GM12878 (cell line): ENCODE measurements at regions not wholly inside any gene's neighbourhood (a gene's known extent, or its start where the extent isn't known, plus 50 kb on each side); places are given as distances from the start of the nearest gene placed in this dataset.
"Not testable (repeated sequence)": the region's sequence is repeated elsewhere in the genome, so short reads cannot be mapped to it uniquely, and the experiment has no call there.

ENCODE experiments used
- ATAC-seq: fragments of 200-7000 bp; cut with Tn5 transposase; 3 replicates; pipeline ENCODE4 v1.9.1; 2020; ENCODE audit warnings: mild to moderate bottlenecking, moderate library complexity
- BruUV-seq: library from RNA; stranded (reverse); fragments of 400-500 nt; replicated peaks from 2 replicates; lab custom pipeline; 2021; lab: Mats Ljungman, UMichigan
- CTCF ChIA-PET: fragments of 300-600 bp; sonication (Branson Sonifier 250); formaldehyde crosslinking; extraction: SDS; loops from one replicate; lab custom pipeline; 2021; ENCODE audit warnings: inconsistent platforms; lab: Yijun Ruan, JAX
- POLR2A ChIA-PET: fragments of 350-600 bp; formaldehyde crosslinking; extraction: SDS; loops from one replicate; lab custom pipeline; 2021; ENCODE audit warnings: inconsistent platforms; lab: Charles Lee
- RAD21 ChIA-PET: fragments of 300-600 bp; sonication (Branson Sonifier 250); formaldehyde crosslinking; loops from one replicate; lab custom pipeline; 2023; ENCODE audit warnings: antibody characterized with exemption; ENCODE audit not compliant: unreplicated experiment; lab: Charles Lee
- SMC1A ChIA-PET: fragments of 300-600 bp; sonication (Branson Sonifier 250); formaldehyde crosslinking; loops from one replicate; lab custom pipeline; 2023; ENCODE audit not compliant: unreplicated experiment, uncharacterized antibody; lab: Charles Lee
- DNase-seq: peaks from one replicate; pipeline ENCODE4 v3.0.0-alpha.2; 2011; ENCODE audit warnings: low read depth, low spot score
- FAIRE-seq: peaks from 3 replicates; lab custom pipeline; 2011; peaks lifted over from hg19 to GRCh38; lab: Jason Lieb, UNC
- H2AFZ ChIP-seq: 2 replicates; pipeline ENCODE4 v1.6.0; 2011; ENCODE audit warnings: low read depth, low read length, control low read depth; ENCODE audit not compliant: control insufficient read depth
- H3K27ac ChIP-seq: 2 replicates; pipeline ENCODE4 v1.5.1; 2011; ENCODE audit warnings: control low read depth; ENCODE audit not compliant: control insufficient read depth, insufficient read depth
- H3K27me3 ChIP-seq, 2 experiments: replicated peaks in 1 of 2; 2 replicates each; pipeline versions ENCODE4 v1.6.0 to v1.6.1; 2011; ENCODE audit warnings: low read length in 1 of 2; ENCODE audit not compliant: control insufficient read depth in 2 of 2, insufficient read depth in 2 of 2
- H3K36me3 ChIP-seq, 2 experiments: 2 replicates each; pipeline ENCODE4 v1.5.1; 2011; ENCODE audit warnings: low read length in 1 of 2; ENCODE audit not compliant: control insufficient read depth in 2 of 2, insufficient read depth in 2 of 2
- H3K4me1 ChIP-seq: 2 replicates; pipeline ENCODE4 v1.6.1; 2011; ENCODE audit warnings: mild to moderate bottlenecking, low read length, moderate library complexity, mixed read lengths; ENCODE audit not compliant: control insufficient read depth, insufficient read depth
- H3K4me2 ChIP-seq: 2 replicates; pipeline ENCODE4 v1.6.0; 2011; ENCODE audit warnings: control low read depth; ENCODE audit not compliant: control insufficient read depth, insufficient read depth
- H3K4me3 ChIP-seq: fragments of 200-600 bp; sonication (generic); 2 replicates; pipeline ENCODE4 v1.5.1; 2016
- H3K79me2 ChIP-seq: 2 replicates; pipeline ENCODE4 v1.6.0; 2011; ENCODE audit warnings: low read length; ENCODE audit not compliant: control insufficient read depth, insufficient read depth
- H3K9ac ChIP-seq: 2 replicates; pipeline ENCODE4 v1.8.0; 2011; ENCODE audit warnings: low read length, control low read depth, mixed read lengths; ENCODE audit not compliant: control insufficient read depth, insufficient read depth
- H3K9me3 ChIP-seq: replicated peaks from 3 replicates; pipeline ENCODE4 v1.5.1; 2011; ENCODE audit warnings: mild to moderate bottlenecking, low read length; ENCODE audit not compliant: control insufficient read depth, insufficient read depth
- H4K20me1 ChIP-seq: 2 replicates; pipeline ENCODE4 v1.6.0; 2011; ENCODE audit not compliant: control insufficient read depth, insufficient read depth
- IKZF2 ChIP-seq, 2 experiments: fragments of 450-650 bp; IDR thresholded peaks; 2 replicates each; pipeline ENCODE4 v1.6.1; 2017; ENCODE audit warnings: mild to moderate bottlenecking in 2 of 2, moderate library complexity in 2 of 2
- WGBS: methylation state at CpG from one replicate; pipeline ENCODE4 v1.1.6; 2016; ENCODE audit warnings: low lambda C conversion rate; ENCODE audit not compliant: insufficient replicate concordance, insufficient coverage; ENCODE audit errors: missing lambda C conversion rate; 5-methylcytosine and 5-hydroxymethylcytosine counted together
- in situ Hi-C: fragments of 300-500 bp; cut with MboI; formaldehyde crosslinking; loops from 9 replicates; pipeline ENCODE4 v1.14.3; 2018; ENCODE audit warnings: mixed read lengths
- intact Hi-C: fragments of 100-400 bp; cut with micrococcal nuclease; formaldehyde crosslinking; loops from one replicate; pipeline ENCODE4 v1.14.2; 2022; ENCODE audit not compliant: unreplicated experiment
- TF ChIP-seq, protein P1 (sequence below): IDR thresholded peaks from 2 replicates; pipeline ENCODE4 v1.6.1; 2012; ENCODE audit warnings: mild to moderate bottlenecking, low read depth, low read length

DNA sequence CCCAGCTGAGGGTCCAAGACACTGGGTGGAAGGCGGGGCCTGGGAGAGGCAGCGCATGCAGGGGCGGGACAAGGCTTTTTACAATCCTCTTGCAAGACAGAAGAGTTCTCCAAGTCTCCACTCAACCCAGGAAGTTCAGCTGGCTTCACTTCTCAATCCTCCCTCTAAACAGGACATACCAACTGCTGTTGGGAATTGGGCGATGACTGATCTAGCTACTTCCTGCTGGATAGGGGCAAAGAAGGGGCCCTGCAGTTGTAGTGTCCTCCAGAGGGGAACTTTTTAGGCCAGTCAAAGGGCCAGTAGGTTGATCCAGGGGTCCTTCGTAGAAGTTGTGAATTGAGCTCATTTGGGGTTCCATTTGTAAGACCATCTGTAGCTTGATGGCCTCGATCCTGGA is 94.6 kb upstream of the TERB2 start (continued):
- TF ChIP-seq, protein P1, sequence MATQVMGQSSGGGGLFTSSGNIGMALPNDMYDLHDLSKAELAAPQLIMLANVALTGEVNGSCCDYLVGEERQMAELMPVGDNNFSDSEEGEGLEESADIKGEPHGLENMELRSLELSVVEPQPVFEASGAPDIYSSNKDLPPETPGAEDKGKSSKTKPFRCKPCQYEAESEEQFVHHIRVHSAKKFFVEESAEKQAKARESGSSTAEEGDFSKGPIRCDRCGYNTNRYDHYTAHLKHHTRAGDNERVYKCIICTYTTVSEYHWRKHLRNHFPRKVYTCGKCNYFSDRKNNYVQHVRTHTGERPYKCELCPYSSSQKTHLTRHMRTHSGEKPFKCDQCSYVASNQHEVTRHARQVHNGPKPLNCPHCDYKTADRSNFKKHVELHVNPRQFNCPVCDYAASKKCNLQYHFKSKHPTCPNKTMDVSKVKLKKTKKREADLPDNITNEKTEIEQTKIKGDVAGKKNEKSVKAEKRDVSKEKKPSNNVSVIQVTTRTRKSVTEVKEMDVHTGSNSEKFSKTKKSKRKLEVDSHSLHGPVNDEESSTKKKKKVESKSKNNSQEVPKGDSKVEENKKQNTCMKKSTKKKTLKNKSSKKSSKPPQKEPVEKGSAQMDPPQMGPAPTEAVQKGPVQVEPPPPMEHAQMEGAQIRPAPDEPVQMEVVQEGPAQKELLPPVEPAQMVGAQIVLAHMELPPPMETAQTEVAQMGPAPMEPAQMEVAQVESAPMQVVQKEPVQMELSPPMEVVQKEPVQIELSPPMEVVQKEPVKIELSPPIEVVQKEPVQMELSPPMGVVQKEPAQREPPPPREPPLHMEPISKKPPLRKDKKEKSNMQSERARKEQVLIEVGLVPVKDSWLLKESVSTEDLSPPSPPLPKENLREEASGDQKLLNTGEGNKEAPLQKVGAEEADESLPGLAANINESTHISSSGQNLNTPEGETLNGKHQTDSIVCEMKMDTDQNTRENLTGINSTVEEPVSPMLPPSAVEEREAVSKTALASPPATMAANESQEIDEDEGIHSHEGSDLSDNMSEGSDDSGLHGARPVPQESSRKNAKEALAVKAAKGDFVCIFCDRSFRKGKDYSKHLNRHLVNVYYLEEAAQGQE = no peak
- TF ChIP-seq IKZF2 (IDR thresholded peaks at IDR 0.05) = no peak

DNA sequence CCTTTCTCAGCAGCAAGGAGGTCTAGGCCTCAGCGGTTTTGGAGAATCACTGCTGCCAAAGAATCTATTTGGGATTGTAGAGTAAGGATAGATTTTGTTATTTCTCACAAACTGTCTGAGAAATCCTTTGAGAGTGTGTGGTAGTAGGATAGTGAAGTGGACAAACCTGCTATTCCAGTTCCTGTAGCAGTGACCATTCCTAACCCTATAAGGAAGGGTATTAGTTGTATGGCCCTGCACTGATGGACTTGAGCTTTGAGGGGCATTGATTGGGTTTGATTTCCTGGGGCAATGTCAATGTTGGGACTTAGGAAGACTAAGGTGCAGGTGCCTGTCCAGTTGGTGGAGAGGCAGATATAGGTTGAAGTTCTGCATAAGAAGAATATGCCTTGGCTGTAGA is 93.6 kb upstream of the TERB2 start:
- H3K27ac ChIP-seq, intact Hi-C loops, H3K4me2 ChIP-seq, H4K20me1 ChIP-seq, H3K36me3 ChIP-seq, BruUV-seq, H3K27me3 ChIP-seq, H3K79me2 ChIP-seq, H3K4me3 ChIP-seq, POLR2A ChIA-PET, H3K4me1 ChIP-seq, H3K9ac ChIP-seq, DNase-seq, H3K9me3 ChIP-seq, H2AFZ ChIP-seq, ATAC-seq, FAIRE-seq: not testable (repeated sequence)
- SMC1A ChIA-PET = interaction anchor here (1.5 kb wide), 1 partner anchor 10 kb away, joined by 3 read pairs; no protein-coding TSS in a partner anchor
- RAD21 ChIA-PET = interaction anchor here (1.0 kb wide), 1 partner anchor 9 kb away, joined by 3 read pairs; no protein-coding TSS in a partner anchor
- CTCF ChIA-PET = interaction anchor here (0.7 to 2.7 kb wide), 3 partner anchors 9 to 59 kb away, joined by 3 to 18 read pairs (median 4); no protein-coding TSS in a partner anchor
- in situ Hi-C loops = loop anchor here (5.0 kb wide), 1 partner anchor 59 kb away; no protein-coding TSS in a partner anchor
- 100% methylated on average over 1 of the region's 1 CpG for WGBS

DNA sequence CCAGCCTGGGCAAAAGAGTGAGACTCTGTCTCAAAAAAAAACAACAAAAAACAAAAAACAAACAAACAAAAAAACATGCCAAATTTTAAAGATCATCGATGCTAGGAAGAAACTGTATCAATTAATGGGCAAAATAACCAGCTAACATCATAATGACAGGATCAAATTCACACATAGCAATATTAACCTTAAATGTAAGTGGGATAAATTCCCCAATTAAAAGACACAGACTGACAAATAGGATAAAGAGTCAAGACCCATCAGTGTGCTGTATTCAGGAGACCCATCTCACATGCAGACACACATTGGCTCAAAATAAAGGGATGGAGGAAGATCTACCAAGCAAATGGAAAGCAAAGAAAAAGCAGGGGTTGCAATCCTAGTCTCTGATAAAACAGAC is 88.4 kb upstream of the TERB2 start:
- H3K9ac ChIP-seq, H3K4me1 ChIP-seq, H3K27me3 ChIP-seq, H3K79me2 ChIP-seq, in situ Hi-C loops, H4K20me1 ChIP-seq, DNase-seq, ATAC-seq, POLR2A ChIA-PET, H3K27ac ChIP-seq, RAD21 ChIA-PET, H3K9me3 ChIP-seq, H3K36me3 ChIP-seq, H3K4me3 ChIP-seq, intact Hi-C loops, CTCF ChIA-PET, SMC1A ChIA-PET, FAIRE-seq, H2AFZ ChIP-seq, BruUV-seq, H3K4me2 ChIP-seq: not testable (repeated sequence)
- 65% methylated on average over 1 of the region's 1 CpG for WGBS
